ENCODE measurements at regions not wholly inside any gene's neighbourhood (a gene's known extent, or its start where the extent isn't known, plus 50 kb on each side); places are given as distances from the start of the nearest gene placed in this dataset.

DNA sequence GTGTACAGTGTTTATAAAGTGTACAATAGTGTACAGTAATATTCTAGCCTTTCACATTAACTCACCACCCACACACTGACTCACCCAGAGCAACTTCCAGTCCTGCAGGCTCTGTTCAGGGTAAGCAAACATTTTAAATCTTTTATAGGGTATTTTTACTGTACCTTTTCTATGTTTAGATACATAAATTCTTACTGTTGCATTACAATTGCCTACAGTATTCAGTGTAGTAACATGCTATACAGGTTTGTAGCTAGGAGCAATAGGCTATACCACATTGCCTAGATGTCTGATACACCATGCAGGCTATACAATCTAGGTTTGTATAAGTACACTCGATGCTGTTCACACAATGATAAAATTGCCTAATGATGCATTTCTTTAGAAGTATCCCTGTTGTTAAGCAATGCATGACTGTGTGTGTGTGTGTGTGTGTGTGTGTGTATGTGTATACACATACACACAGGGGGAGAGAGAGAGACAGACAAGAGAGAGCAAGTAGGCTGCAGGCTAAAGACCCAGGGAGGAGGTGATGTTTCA is 72.5 kb upstream of the PRR23C start:
- Histone ChIP-seq H3K27me3 (no peaks in the 10 kb centered on the region), H3K27ac (no peak overlapping the region), H3K36me3 (no peaks in the 10 kb centered on the region), H3K9me3 (no peaks in the 10 kb centered on the region), H3K4me1 (peaks cover 0 to 19% (median 8%) of the 10 kb centered on the region in 4 donors), H3K4me3 (no peak overlapping the region)
- DNase-seq (no peak), ATAC-seq (no peak)
- intact Hi-C loops (cut with DNase I), result no loop called here
- 33% methylated on average over 1 of the region's 1 CpG for WGBS (ENCODE audit: insufficient coverage, low coverage, low lambda C conversion rate, missing lambda C conversion rate)
- TF ChIP-seq, protein P1, sequence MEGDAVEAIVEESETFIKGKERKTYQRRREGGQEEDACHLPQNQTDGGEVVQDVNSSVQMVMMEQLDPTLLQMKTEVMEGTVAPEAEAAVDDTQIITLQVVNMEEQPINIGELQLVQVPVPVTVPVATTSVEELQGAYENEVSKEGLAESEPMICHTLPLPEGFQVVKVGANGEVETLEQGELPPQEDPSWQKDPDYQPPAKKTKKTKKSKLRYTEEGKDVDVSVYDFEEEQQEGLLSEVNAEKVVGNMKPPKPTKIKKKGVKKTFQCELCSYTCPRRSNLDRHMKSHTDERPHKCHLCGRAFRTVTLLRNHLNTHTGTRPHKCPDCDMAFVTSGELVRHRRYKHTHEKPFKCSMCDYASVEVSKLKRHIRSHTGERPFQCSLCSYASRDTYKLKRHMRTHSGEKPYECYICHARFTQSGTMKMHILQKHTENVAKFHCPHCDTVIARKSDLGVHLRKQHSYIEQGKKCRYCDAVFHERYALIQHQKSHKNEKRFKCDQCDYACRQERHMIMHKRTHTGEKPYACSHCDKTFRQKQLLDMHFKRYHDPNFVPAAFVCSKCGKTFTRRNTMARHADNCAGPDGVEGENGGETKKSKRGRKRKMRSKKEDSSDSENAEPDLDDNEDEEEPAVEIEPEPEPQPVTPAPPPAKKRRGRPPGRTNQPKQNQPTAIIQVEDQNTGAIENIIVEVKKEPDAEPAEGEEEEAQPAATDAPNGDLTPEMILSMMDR (IDR thresholded peaks at IDR 0.05), result no peak
- TF ChIP-seq POLR2A (IDR thresholded peaks at IDR 0.05), result no peak

- ATAC-seq (no peak), DNase-seq (no peak)
- Histone ChIP-seq H3K4me3 (no peak overlapping the region), H3K27me3 (no peaks in the 10 kb centered on the region), H3K36me3 (no peaks in the 10 kb centered on the region), H3K9me3 (no peaks in the 10 kb centered on the region), H3K4me1 (peaks cover 0 to 25% (median 9%) of the 10 kb centered on the region in 4 donors), H3K27ac (no peak overlapping the region)
- WGBS (ENCODE audit: insufficient coverage, low coverage, low lambda C conversion rate, missing lambda C conversion rate), result 100% methylated on average over 1 of the region's 7 CpGs
- TF ChIP-seq, protein P1 (IDR thresholded peaks at IDR 0.05), result no peak
- no peak for TF ChIP-seq POLR2A (IDR thresholded peaks at IDR 0.05)
- intact Hi-C loops (cut with DNase I), result no loop called here
Observed at GRCh38 chr3:139117883-139118760, 73.4 kb upstream of the PRR23C start.

- no peak for ATAC-seq
- no peak overlapping the region for H3K4me3 ChIP-seq
- H3K27ac ChIP-seq, result no peak overlapping the region
- DNase-seq, result no peak
- H3K27me3 ChIP-seq, result no peaks in the 10 kb centered on the region
- intact Hi-C loops (cut with DNase I), result no loop called here
- TF ChIP-seq POLR2A (IDR thresholded peaks at IDR 0.05), result no peak
- TF ChIP-seq, protein P1 (IDR thresholded peaks at IDR 0.05), result no peak
- no peaks in the 10 kb centered on the region for H3K9me3 ChIP-seq
- H3K36me3 ChIP-seq, result no peaks in the 10 kb centered on the region
- peaks cover 0 to 25% (median 9%) of the 10 kb centered on the region in 4 donors for H3K4me1 ChIP-seq
- 93% methylated on average over 3 of the region's 4 CpGs for WGBS (ENCODE audit: insufficient coverage, low coverage, low lambda C conversion rate, missing lambda C conversion rate)
Observed at GRCh38 chr3:139118835-139119234, 74.1 kb upstream of the PRR23C start.

GRCh38 chr3:139119331-139120025 is 74.8 kb upstream of the PRR23C start:
- no peaks in the 10 kb centered on the region for H3K9me3 ChIP-seq
- no peak for TF ChIP-seq POLR2A (IDR thresholded peaks at IDR 0.05)
- TF ChIP-seq, protein P1 (IDR thresholded peaks at IDR 0.05), result no peak
- no peak for ATAC-seq
- no peaks in the 10 kb centered on the region for H3K36me3 ChIP-seq
- no peaks in the 10 kb centered on the region for H3K27me3 ChIP-seq
- peak in 1 of 3 donors; percentile 36 for DNase-seq
- no peak overlapping the region for H3K27ac ChIP-seq
- 83% methylated on average over 1 of the region's 1 CpG for WGBS (ENCODE audit: insufficient coverage, low coverage, low lambda C conversion rate, missing lambda C conversion rate)
- H3K4me3 ChIP-seq, result no peak overlapping the region
- intact Hi-C loops (cut with DNase I), result no loop called here
- H3K4me1 ChIP-seq, result peaks cover 0 to 25% (median 9%) of the 10 kb centered on the region in 4 donors
